ENCODE measurements at regions not wholly inside any gene's neighbourhood (a gene's known extent, or its start where the extent isn't known, plus 50 kb on each side); places are given as distances from the start of the nearest gene placed in this dataset.

DNA sequence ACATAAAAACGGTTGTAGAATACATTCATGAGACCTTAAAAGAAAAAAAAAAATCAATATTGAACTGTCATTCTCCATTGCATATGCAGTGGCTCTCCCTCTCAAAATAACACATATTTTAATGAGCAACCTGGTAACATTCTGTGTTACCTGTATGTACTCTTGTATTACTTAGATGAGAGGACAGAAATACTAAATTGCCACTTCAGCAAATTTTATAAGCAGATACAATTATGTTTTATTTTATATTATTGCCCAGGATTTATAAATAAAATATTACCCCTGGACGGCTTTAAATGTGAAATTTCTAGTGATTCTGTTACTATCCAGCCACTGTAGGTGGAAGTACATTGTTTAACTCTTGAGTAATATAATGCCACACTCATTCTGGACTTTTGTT is 463.2 kb upstream of the ROBO1 start:
- no peak overlapping the region for H3K4me3 ChIP-seq (ENCODE audit: low read depth, low read length)
- no peak overlapping the region for H3K4me3 Mint-ChIP-seq
- no peaks in the 10 kb centered on the region for H3K36me3 Mint-ChIP-seq
- H3K27me3 Mint-ChIP-seq = no peaks in the 10 kb centered on the region
- no peaks in the 10 kb centered on the region for H3K4me1 ChIP-seq (ENCODE audit: control insufficient read depth, insufficient read depth, low read length, poor library complexity, severe bottlenecking)
- DNase-seq (no peak), ATAC-seq (ENCODE audit: low read depth in 2 of 2) (no peak)
- H3K36me3 ChIP-seq (ENCODE audit: control insufficient read depth, insufficient read depth, low read length) = no peaks in the 10 kb centered on the region
- H3K27me3 ChIP-seq (ENCODE audit: control insufficient read depth, insufficient read depth, low read length) = no peaks in the 10 kb centered on the region
- no peaks in the 10 kb centered on the region for H3K9me3 ChIP-seq (ENCODE audit: control insufficient read depth in 2 of 2, low read length in 2 of 2)
- no peak overlapping the region for H3K27ac Mint-ChIP-seq
- peaks cover 0 to 30% (median 6%) of the 10 kb centered on the region in 7 donors for H3K9me3 Mint-ChIP-seq
- H3K27ac ChIP-seq (ENCODE audit: insufficient read depth, low read length, poor library complexity, severe bottlenecking) = no peak overlapping the region
- H3K4me1 Mint-ChIP-seq = no peaks in the 10 kb centered on the region

DNA sequence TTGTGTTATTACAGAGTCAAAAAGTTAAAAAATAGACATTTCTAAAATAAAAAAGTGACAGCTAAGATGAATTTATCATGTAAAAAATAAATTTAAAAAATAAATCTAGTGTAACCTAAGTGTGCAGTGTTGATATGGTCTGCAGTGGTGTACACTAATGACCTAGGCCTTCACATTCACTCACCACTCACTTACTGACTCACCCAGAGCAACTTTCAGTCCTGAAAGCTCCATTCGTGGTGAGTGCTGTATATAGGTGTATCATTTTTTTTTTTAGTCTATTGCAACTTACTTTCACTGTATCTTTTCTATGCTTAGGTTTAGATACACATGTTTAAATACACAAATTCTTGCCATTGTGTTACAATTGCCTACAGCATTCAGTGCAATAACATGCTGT is 459.4 kb upstream of the ROBO1 start:
- no peak overlapping the region for H3K4me3 Mint-ChIP-seq
- ATAC-seq (ENCODE audit: low read depth in 2 of 2) = no peak
- no peaks in the 10 kb centered on the region for H3K36me3 Mint-ChIP-seq
- H3K27ac ChIP-seq (ENCODE audit: insufficient read depth, low read length, poor library complexity, severe bottlenecking) = no peak overlapping the region
- H3K9me3 Mint-ChIP-seq = peaks cover 1 to 18% (median 7%) of the 10 kb centered on the region in 7 donors
- no peaks in the 10 kb centered on the region for H3K4me1 Mint-ChIP-seq
- H3K4me3 ChIP-seq (ENCODE audit: low read depth, low read length) = no peak overlapping the region
- H3K9me3 ChIP-seq (ENCODE audit: control insufficient read depth in 2 of 2, low read length in 2 of 2) = peaks cover 0 to 4% of the 10 kb centered on the region in 2 experiments
- H3K27me3 ChIP-seq (ENCODE audit: control insufficient read depth, insufficient read depth, low read length) = no peaks in the 10 kb centered on the region
- no peaks in the 10 kb centered on the region for H3K4me1 ChIP-seq (ENCODE audit: control insufficient read depth, insufficient read depth, low read length, poor library complexity, severe bottlenecking)
- H3K27me3 Mint-ChIP-seq = no peaks in the 10 kb centered on the region
- DNase-seq = no peak
- H3K36me3 ChIP-seq (ENCODE audit: control insufficient read depth, insufficient read depth, low read length) = no peaks in the 10 kb centered on the region
- H3K27ac Mint-ChIP-seq = no peak overlapping the region

DNA sequence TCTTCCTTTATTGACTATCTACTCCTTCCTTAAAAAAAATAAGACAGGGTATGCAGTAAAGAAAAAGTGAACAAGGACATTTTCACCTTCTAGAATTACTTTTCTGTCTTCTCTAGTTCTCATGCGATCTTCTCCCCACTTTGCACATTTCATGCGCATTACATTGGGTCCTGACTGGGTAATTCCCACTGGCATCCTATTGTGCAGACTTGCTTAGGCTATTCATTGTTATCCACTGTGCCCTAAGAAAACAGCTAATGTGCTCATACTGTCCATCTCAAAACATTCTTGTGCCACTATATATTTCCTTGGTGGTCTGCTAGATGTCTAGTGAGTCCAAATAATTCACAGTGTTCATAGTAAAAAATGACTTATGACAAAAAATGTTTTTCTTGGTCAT is 447.4 kb upstream of the ROBO1 start:
- H3K4me3 Mint-ChIP-seq = no peak overlapping the region

DNA sequence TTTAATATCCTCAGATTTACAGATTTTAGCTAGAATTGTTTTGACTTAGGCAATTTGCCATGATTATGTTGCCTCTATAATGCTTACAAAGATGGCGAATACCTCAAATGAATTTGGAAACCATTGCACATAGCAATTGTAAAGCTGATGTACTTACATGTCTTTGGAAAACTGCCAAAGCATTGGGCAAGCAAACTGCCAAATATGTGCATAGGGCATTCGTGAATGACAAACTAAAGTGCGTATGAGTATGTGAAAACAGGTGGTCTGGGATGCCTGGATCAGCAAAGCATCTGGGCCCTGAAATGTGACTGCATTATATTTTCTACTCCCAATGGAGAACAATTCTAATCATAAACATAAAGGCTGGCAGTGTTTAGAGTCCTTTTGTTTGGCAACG is 445.3 kb upstream of the ROBO1 start:
- Histone ChIP-seq H3K4me3 (ENCODE audit: low read depth, low read length) (no peak overlapping the region), H3K27ac (ENCODE audit: insufficient read depth, low read length, poor library complexity, severe bottlenecking) (no peak overlapping the region), H3K27me3 (ENCODE audit: control insufficient read depth, insufficient read depth, low read length) (no peaks in the 10 kb centered on the region), H3K36me3 (ENCODE audit: control insufficient read depth, insufficient read depth, low read length) (no peaks in the 10 kb centered on the region), H3K4me1 (ENCODE audit: control insufficient read depth, insufficient read depth, low read length, poor library complexity, severe bottlenecking) (no peaks in the 10 kb centered on the region), H3K9me3 (ENCODE audit: control insufficient read depth in 2 of 2, low read length in 2 of 2) (peaks cover 0 to 3% of the 10 kb centered on the region in 2 experiments)
- no peak for ATAC-seq (ENCODE audit: low read depth in 2 of 2)
- no peaks in the 10 kb centered on the region for H3K36me3 Mint-ChIP-seq
- H3K27ac Mint-ChIP-seq = no peak overlapping the region
- H3K4me1 Mint-ChIP-seq = no peaks in the 10 kb centered on the region
- no peaks in the 10 kb centered on the region for H3K27me3 Mint-ChIP-seq
- H3K4me3 Mint-ChIP-seq = no peak overlapping the region
- no peak for DNase-seq
- peaks cover 0 to 17% (median 6%) of the 10 kb centered on the region in 7 donors for H3K9me3 Mint-ChIP-seq

More for the DNA sequence above, 447.4 kb upstream of the ROBO1 start:
- Mint-ChIP-seq H3K4me1 (no peaks in the 10 kb centered on the region), H3K27ac (no peak overlapping the region), H3K9me3 (peaks cover 0 to 12% (median 6%) of the 10 kb centered on the region in 7 donors), H3K36me3 (no peaks in the 10 kb centered on the region), H3K27me3 (no peaks in the 10 kb centered on the region)
- Histone ChIP-seq H3K36me3 (ENCODE audit: control insufficient read depth, insufficient read depth, low read length) (no peaks in the 10 kb centered on the region), H3K9me3 (ENCODE audit: control insufficient read depth in 2 of 2, low read length in 2 of 2) (peaks cover 0 to 3% of the 10 kb centered on the region in 2 experiments), H3K27ac (ENCODE audit: insufficient read depth, low read length, poor library complexity, severe bottlenecking) (no peak overlapping the region), H3K27me3 (ENCODE audit: control insufficient read depth, insufficient read depth, low read length) (no peaks in the 10 kb centered on the region), H3K4me3 (ENCODE audit: low read depth, low read length) (no peak overlapping the region), H3K4me1 (ENCODE audit: control insufficient read depth, insufficient read depth, low read length, poor library complexity, severe bottlenecking) (no peaks in the 10 kb centered on the region)
- ATAC-seq (ENCODE audit: low read depth in 2 of 2) (no peak), DNase-seq (no peak)

DNA sequence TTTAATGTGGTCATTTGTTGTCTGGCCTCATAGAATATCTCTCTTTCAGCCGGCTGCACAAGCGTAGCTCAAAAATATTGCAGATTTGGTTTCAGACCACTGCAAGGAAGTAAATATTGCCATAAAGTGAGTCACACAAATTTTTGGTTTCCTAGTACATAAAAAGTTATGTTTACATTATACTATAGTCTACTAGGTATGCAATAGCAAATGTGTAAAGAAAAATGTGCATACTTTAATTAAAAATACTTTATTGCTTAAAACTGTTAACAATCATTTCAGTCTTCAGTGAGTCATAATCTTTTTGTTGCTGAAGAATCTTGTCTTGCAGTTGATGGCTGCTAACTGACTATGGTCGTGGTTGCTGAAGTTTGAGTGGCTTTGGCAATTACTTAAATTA is 425.1 kb upstream of the ROBO1 start:
- ATAC-seq (ENCODE audit: low read depth in 2 of 2) (no peak), DNase-seq (no peak)
- H3K9me3 ChIP-seq (ENCODE audit: control insufficient read depth in 2 of 2, low read length in 2 of 2) = peaks cover 0 to 8% of the 10 kb centered on the region in 2 experiments
- Mint-ChIP-seq H3K4me1 (no peaks in the 10 kb centered on the region), H3K27ac (no peak overlapping the region), H3K36me3 (no peaks in the 10 kb centered on the region), H3K9me3 (peaks cover 0 to 28% (median 5%) of the 10 kb centered on the region in 7 donors), H3K27me3 (no peaks in the 10 kb centered on the region), H3K4me3 (no peak overlapping the region)
- H3K36me3 ChIP-seq (ENCODE audit: control insufficient read depth, insufficient read depth, low read length) = no peaks in the 10 kb centered on the region
- H3K27me3 ChIP-seq (ENCODE audit: control insufficient read depth, insufficient read depth, low read length) = no peaks in the 10 kb centered on the region
- H3K27ac ChIP-seq (ENCODE audit: insufficient read depth, low read length, poor library complexity, severe bottlenecking) = no peak overlapping the region
- no peak overlapping the region for H3K4me3 ChIP-seq (ENCODE audit: low read depth, low read length)
- no peaks in the 10 kb centered on the region for H3K4me1 ChIP-seq (ENCODE audit: control insufficient read depth, insufficient read depth, low read length, poor library complexity, severe bottlenecking)

DNA sequence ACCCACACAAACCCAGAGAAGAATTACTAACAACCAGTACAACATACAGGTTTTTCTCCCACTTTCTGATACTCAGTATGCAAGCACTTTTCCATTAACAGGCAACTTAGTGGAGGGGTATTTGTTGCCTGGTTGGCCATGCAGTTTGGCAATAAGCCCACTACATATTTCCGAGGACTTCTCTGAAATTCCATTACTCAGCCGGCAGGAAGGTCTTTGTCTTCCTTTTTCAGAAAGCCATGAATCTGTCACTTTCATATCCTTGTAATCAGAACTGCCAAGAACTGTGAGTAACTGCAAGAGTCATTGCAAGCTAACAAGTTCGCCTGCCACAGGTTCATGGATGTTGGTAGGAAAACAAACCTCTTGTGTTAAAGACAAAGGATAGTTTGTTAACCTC is 422.3 kb upstream of the ROBO1 start:
- Histone ChIP-seq H3K4me1 (ENCODE audit: control insufficient read depth, insufficient read depth, low read length, poor library complexity, severe bottlenecking) (no peaks in the 10 kb centered on the region), H3K27ac (ENCODE audit: insufficient read depth, low read length, poor library complexity, severe bottlenecking) (no peak overlapping the region), H3K27me3 (ENCODE audit: control insufficient read depth, insufficient read depth, low read length) (no peaks in the 10 kb centered on the region), H3K9me3 (ENCODE audit: control insufficient read depth in 2 of 2, low read length in 2 of 2) (peaks cover 0 to 8% of the 10 kb centered on the region in 2 experiments), H3K4me3 (ENCODE audit: low read depth, low read length) (no peak overlapping the region), H3K36me3 (ENCODE audit: control insufficient read depth, insufficient read depth, low read length) (no peaks in the 10 kb centered on the region)
- no peaks in the 10 kb centered on the region for H3K36me3 Mint-ChIP-seq
- no peak overlapping the region for H3K4me3 Mint-ChIP-seq
- H3K9me3 Mint-ChIP-seq = peaks cover 0 to 25% (median 7%) of the 10 kb centered on the region in 7 donors
- H3K4me1 Mint-ChIP-seq = no peaks in the 10 kb centered on the region
- H3K27me3 Mint-ChIP-seq = no peaks in the 10 kb centered on the region
- no peak overlapping the region for H3K27ac Mint-ChIP-seq
- no peak for DNase-seq
- no peak for ATAC-seq (ENCODE audit: low read depth in 2 of 2)

DNA sequence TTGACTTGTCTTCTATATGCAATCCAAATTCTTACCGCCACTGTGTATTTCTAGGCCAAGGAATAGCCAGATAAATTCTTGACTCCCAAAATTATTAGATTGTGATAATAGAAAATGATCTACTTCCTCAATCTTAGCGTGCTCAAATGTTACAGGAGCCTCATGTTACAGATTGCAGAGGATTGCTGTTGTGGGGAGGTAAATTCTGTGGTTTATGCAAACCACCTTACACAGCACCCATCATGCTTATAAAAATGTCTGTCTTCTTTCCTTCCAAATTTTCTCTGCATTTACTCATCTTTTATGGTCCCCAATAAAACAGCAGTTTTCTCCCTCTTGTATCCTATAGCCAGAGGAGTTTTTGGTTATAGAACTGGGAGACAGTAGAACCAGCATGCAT is 420.2 kb upstream of the ROBO1 start:
- ATAC-seq (ENCODE audit: low read depth in 2 of 2) (no peak), DNase-seq (no peak)
- Mint-ChIP-seq H3K4me3 (no peak overlapping the region), H3K36me3 (no peaks in the 10 kb centered on the region), H3K27me3 (no peaks in the 10 kb centered on the region), H3K9me3 (peaks cover 0 to 26% (median 6%) of the 10 kb centered on the region in 7 donors), H3K4me1 (no peaks in the 10 kb centered on the region), H3K27ac (no peak overlapping the region)
- Histone ChIP-seq H3K4me1 (ENCODE audit: control insufficient read depth, insufficient read depth, low read length, poor library complexity, severe bottlenecking) (no peaks in the 10 kb centered on the region), H3K27ac (ENCODE audit: insufficient read depth, low read length, poor library complexity, severe bottlenecking) (no peak overlapping the region), H3K9me3 (ENCODE audit: control insufficient read depth in 2 of 2, low read length in 2 of 2) (peaks cover 2% of the 10 kb centered on the region in 2 experiments), H3K27me3 (ENCODE audit: control insufficient read depth, insufficient read depth, low read length) (no peaks in the 10 kb centered on the region), H3K36me3 (ENCODE audit: control insufficient read depth, insufficient read depth, low read length) (no peaks in the 10 kb centered on the region), H3K4me3 (ENCODE audit: low read depth, low read length) (no peak overlapping the region)

DNA sequence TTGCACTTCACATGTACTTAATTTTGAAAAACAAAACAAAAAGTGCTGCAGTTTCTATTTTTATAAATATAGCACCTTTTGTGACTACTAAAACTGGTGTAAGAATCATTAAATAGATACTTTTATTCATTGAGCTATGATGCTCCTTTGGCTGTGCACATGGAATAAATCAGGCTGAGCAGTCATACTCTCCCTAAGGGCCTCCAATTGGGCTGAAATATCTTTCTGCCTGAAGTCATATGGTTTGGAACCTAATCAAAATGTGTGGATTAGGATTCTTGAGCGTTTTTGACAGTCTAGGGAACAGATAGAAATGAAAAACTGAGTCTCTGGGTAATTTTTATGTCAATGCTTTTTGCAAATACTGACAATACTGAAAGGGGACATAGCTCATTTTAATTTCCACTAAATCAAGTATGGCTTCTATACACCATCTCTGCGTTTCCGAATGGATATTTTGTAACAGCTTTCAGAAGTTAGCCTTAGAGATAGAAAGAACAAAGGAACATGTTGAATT is 392.2 kb upstream of the ROBO1 start:
- DNase-seq (no peak), ATAC-seq (ENCODE audit: low read depth in 2 of 2) (no peak)
- H3K4me3 ChIP-seq (ENCODE audit: low read depth, low read length) = no peak overlapping the region
- no peaks in the 10 kb centered on the region for H3K27me3 ChIP-seq (ENCODE audit: control insufficient read depth, insufficient read depth, low read length)
- no peaks in the 10 kb centered on the region for H3K4me1 ChIP-seq (ENCODE audit: control insufficient read depth, insufficient read depth, low read length, poor library complexity, severe bottlenecking)
- no peak overlapping the region for H3K27ac ChIP-seq (ENCODE audit: insufficient read depth, low read length, poor library complexity, severe bottlenecking)
- peaks cover 0 to 34% (median 2%) of the 10 kb centered on the region in 7 donors for H3K9me3 Mint-ChIP-seq
- H3K4me1 Mint-ChIP-seq = no peaks in the 10 kb centered on the region
- H3K27me3 Mint-ChIP-seq = no peaks in the 10 kb centered on the region
- H3K27ac Mint-ChIP-seq = no peak overlapping the region
- H3K36me3 Mint-ChIP-seq = no peaks in the 10 kb centered on the region
- H3K9me3 ChIP-seq (ENCODE audit: control insufficient read depth in 2 of 2, low read length in 2 of 2) = peaks cover 0 to 4% of the 10 kb centered on the region in 2 experiments
- H3K4me3 Mint-ChIP-seq = no peak overlapping the region
- no peaks in the 10 kb centered on the region for H3K36me3 ChIP-seq (ENCODE audit: control insufficient read depth, insufficient read depth, low read length)
